H1 (cell line): ENCODE measurements at regions not wholly inside any gene's neighbourhood (a gene's known extent, or its start where the extent isn't known, plus 50 kb on each side); places are given as distances from the start of the nearest gene placed in this dataset.
"Not testable (repeated sequence)": the region's sequence is repeated elsewhere in the genome, so short reads cannot be mapped to it uniquely, and the experiment has no call there.

Source experiments
- CTCF ChIA-PET: fragments of 300-600 bp; sonication (Branson Sonifier 250); formaldehyde crosslinking; loops from one replicate; lab custom pipeline; 2021; ENCODE audit not compliant: partially characterized antibody; lab: Charles Lee
- POLR2A ChIA-PET: fragments of 300-600 bp; sonication (Branson Sonifier 250); formaldehyde crosslinking; loops from one replicate; lab custom pipeline; 2021; ENCODE audit warnings: inconsistent platforms; ENCODE audit not compliant: partially characterized antibody; lab: Charles Lee
- DNase-seq, 2 experiments: peaks; one replicate each; pipeline versions ENCODE4 v3.0.0 to v3.0.0-alpha.2; 2010 to 2022; ENCODE audit warnings: low spot score in 2 of 2, low read depth in 1 of 2, mixed read lengths in 1 of 2
- FAIRE-seq: peaks from 2 replicates; lab custom pipeline; 2011; peaks lifted over from hg19 to GRCh38; lab: Jason Lieb, UNC
- H2AFZ ChIP-seq: 2 replicates; pipeline ENCODE4 v1.8.1; 2012; ENCODE audit warnings: low read length, inconsistent platforms
- H2AK5ac ChIP-seq: 2 replicates; pipeline ENCODE4 v1.6.1; 2013; ENCODE audit warnings: low read depth, low read length
- H2BK120ac ChIP-seq: replicated peaks from 2 replicates; pipeline ENCODE3; 2013; ENCODE audit warnings: low read depth, low read length, inconsistent platforms
- H2BK12ac ChIP-seq: 2 replicates; pipeline ENCODE4 v1.6.1; 2013; ENCODE audit warnings: low read depth, low read length
- H2BK15ac ChIP-seq: 2 replicates; pipeline ENCODE4 v1.6.1; 2013; ENCODE audit warnings: low read length
- H2BK20ac ChIP-seq: 2 replicates; pipeline ENCODE4 v1.6.1; 2013; ENCODE audit warnings: low read length
- H2BK5ac ChIP-seq: 2 replicates; pipeline ENCODE4 v1.6.1; 2013; ENCODE audit warnings: low read depth, low read length
- H3K14ac ChIP-seq: 2 replicates; pipeline ENCODE4 v1.6.1; 2013; ENCODE audit warnings: inconsistent platforms; ENCODE audit not compliant: insufficient read length
- H3K18ac ChIP-seq: 2 replicates; pipeline ENCODE4 v1.6.1; 2013; ENCODE audit warnings: low read length; ENCODE audit errors: extremely low read depth
- H3K23ac ChIP-seq: 2 replicates; pipeline ENCODE4 v1.6.1; 2013; ENCODE audit warnings: inconsistent platforms; ENCODE audit not compliant: insufficient read length
- H3K23me2 ChIP-seq: 2 replicates; pipeline ENCODE4 v1.6.1; 2013; ENCODE audit warnings: low read depth, low read length
- H3K27ac ChIP-seq: 2 replicates; pipeline ENCODE4 v1.6.1; 2011; ENCODE audit warnings: low read depth, low read length, inconsistent platforms
- H3K27me3 ChIP-seq, 4 experiments: replicated peaks in 1 of 4; 1 replicate in 1 of 4; 2 replicates in 3 of 4; pipeline versions ENCODE4 v1.6.1 to v1.8.1; 2011 to 2013; ENCODE audit warnings: low read length in 3 of 4, mild to moderate bottlenecking in 3 of 4, inconsistent platforms in 2 of 4, mixed read lengths in 2 of 4, moderate library complexity in 1 of 4; ENCODE audit not compliant: control insufficient read depth in 3 of 4, insufficient read depth in 3 of 4; ENCODE audit errors: extremely low read depth in 1 of 4
- H3K36me3 ChIP-seq, 4 experiments: 2 replicates each; pipeline versions ENCODE4 v1.6.1 to v1.8.1; 2011 to 2013; ENCODE audit warnings: mild to moderate bottlenecking in 4 of 4, low read length in 3 of 4, moderate library complexity in 2 of 4, control low read depth in 1 of 4, inconsistent platforms in 1 of 4; ENCODE audit not compliant: insufficient read depth in 4 of 4, control insufficient read depth in 2 of 4
- H3K4ac ChIP-seq: replicated peaks from 2 replicates; pipeline ENCODE3; 2013; ENCODE audit warnings: low read length, low read depth, mixed read lengths, inconsistent platforms; ENCODE audit not compliant: insufficient read length
- H3K4me1 ChIP-seq, 4 experiments: replicated peaks in 1 of 4; 1 replicate in 1 of 4; 2 replicates in 3 of 4; pipeline versions ENCODE4 v1.6.1 to v1.8.1; 2011 to 2013; ENCODE audit warnings: low read length in 3 of 4, inconsistent platforms in 2 of 4, mixed read lengths in 1 of 4; ENCODE audit not compliant: insufficient read depth in 4 of 4, control insufficient read depth in 3 of 4
- H3K4me2 ChIP-seq, 2 experiments: 2 replicates each; pipeline versions ENCODE4 v1.6.1 to v1.8.1; 2011 to 2013; ENCODE audit warnings: low read depth in 2 of 2, low read length in 2 of 2, control low read depth in 1 of 2, inconsistent platforms in 1 of 2, mild to moderate bottlenecking in 1 of 2; ENCODE audit not compliant: insufficient read depth in 1 of 2
- H3K4me3 ChIP-seq, 4 experiments: fragments of 200-600, 300-600 bp in 1 of 4; sonication (generic), shearing (Covaris generic), sonication (Bioruptor Twin) in 1 of 4; 2 replicates each; pipeline versions ENCODE4 v1.5.1 to v1.8.1; 2011 to 2016; ENCODE audit warnings: low read length in 4 of 4, low read depth in 3 of 4, control low read depth in 2 of 4, inconsistent platforms in 2 of 4, mild to moderate bottlenecking in 2 of 4, mixed read lengths in 1 of 4, moderate library complexity in 1 of 4; ENCODE audit not compliant: insufficient read depth in 2 of 4; ENCODE audit errors: extremely low read depth in 1 of 4
- H3K56ac ChIP-seq: replicated peaks from 2 replicates; pipeline ENCODE3; 2013; ENCODE audit warnings: low read depth, mild to moderate bottlenecking, mixed read lengths, low read length, inconsistent platforms; ENCODE audit not compliant: insufficient read length
- H3K79me1 ChIP-seq: 2 replicates; pipeline ENCODE4 v1.6.1; 2013; ENCODE audit warnings: low read depth, low read length, control low read depth
- H3K79me2 ChIP-seq, 2 experiments: 2 replicates each; pipeline versions ENCODE4 v1.6.1 to v1.8.1; 2012 to 2013; ENCODE audit warnings: low read length in 2 of 2, mild to moderate bottlenecking in 2 of 2, inconsistent platforms in 1 of 2; ENCODE audit not compliant: insufficient read depth in 2 of 2, control insufficient read depth in 1 of 2
- H3K9ac ChIP-seq, 4 experiments: replicated peaks in 1 of 4; 1 replicate in 1 of 4; 2 replicates in 3 of 4; pipeline versions ENCODE4 v1.6.1 to v1.8.1; 2011 to 2013; ENCODE audit warnings: low read depth in 3 of 4, low read length in 3 of 4, control low read depth in 2 of 4, mild to moderate bottlenecking in 2 of 4, moderate library complexity in 2 of 4, inconsistent platforms in 1 of 4; ENCODE audit errors: extremely low read depth in 1 of 4
- H3K9me3 ChIP-seq, 2 experiments: 2 replicates each; pipeline versions ENCODE4 v1.6.1 to v1.8.1; 2012 to 2013; ENCODE audit warnings: mild to moderate bottlenecking in 2 of 2, moderate library complexity in 2 of 2, control low read depth in 1 of 2, inconsistent platforms in 1 of 2, low read depth in 1 of 2, low read length in 1 of 2, mixed read lengths in 1 of 2; ENCODE audit not compliant: insufficient read depth in 2 of 2
- H4K20me1 ChIP-seq, 2 experiments: replicated peaks in 1 of 2; 2 replicates each; pipeline versions ENCODE3 to v1.8.1; 2011 to 2013; ENCODE audit warnings: inconsistent platforms in 2 of 2, low read length in 2 of 2, mild to moderate bottlenecking in 1 of 2; ENCODE audit not compliant: insufficient read depth in 2 of 2, control insufficient read depth in 1 of 2
- H4K5ac ChIP-seq: 2 replicates; pipeline ENCODE4 v1.6.1; 2013; ENCODE audit warnings: low read length, low read depth, mixed read lengths, inconsistent platforms; ENCODE audit not compliant: insufficient read length
- H4K8ac ChIP-seq: 2 replicates; pipeline ENCODE4 v1.8.0; 2013; ENCODE audit warnings: mild to moderate bottlenecking, moderate library complexity, low read length, inconsistent platforms; ENCODE audit not compliant: insufficient read depth; ENCODE audit errors: extremely low read depth
- H4K91ac ChIP-seq: replicated peaks from 2 replicates; pipeline ENCODE3; 2013; ENCODE audit warnings: low read length, mixed read lengths, inconsistent platforms; ENCODE audit not compliant: insufficient read length
- ASH2L ChIP-seq: fragments of 200-600, 300-600 bp; sonication (generic); IDR thresholded peaks from one replicate; pipeline ENCODE4 v1.7.1; 2017; ENCODE audit warnings: low read length
- EGR1 ChIP-seq: IDR thresholded peaks from 2 replicates; pipeline ENCODE4 v1.6.1; 2011; ENCODE audit warnings: low read depth, low read length, borderline replicate concordance
- EZH2 ChIP-seq: fragments of 200-600 bp; sonication (generic); IDR thresholded peaks from 2 replicates; pipeline ENCODE4 v1.7.1; 2012; ENCODE audit warnings: low read depth, mild to moderate bottlenecking, moderate library complexity, low read length, inconsistent platforms; ENCODE audit not compliant: severe bottlenecking
- KDM4A ChIP-seq: IDR thresholded peaks from one replicate; pipeline ENCODE4 v1.7.1; 2012; ENCODE audit warnings: low read depth, mild to moderate bottlenecking, moderate library complexity, low read length, inconsistent platforms; ENCODE audit not compliant: severe bottlenecking
- NANOG ChIP-seq: IDR thresholded peaks from 2 replicates; pipeline ENCODE4 v1.6.1; 2011; ENCODE audit warnings: low read length, low read depth, mild to moderate bottlenecking, inconsistent platforms; ENCODE audit not compliant: insufficient read depth, poor library complexity, severe bottlenecking
- RXRA ChIP-seq: IDR thresholded peaks from 2 replicates; pipeline ENCODE4 v1.6.1; 2011; ENCODE audit warnings: low read depth, mild to moderate bottlenecking, low read length, moderate library complexity; ENCODE audit not compliant: insufficient read depth
- TEAD4 ChIP-seq: IDR thresholded peaks from 2 replicates; pipeline ENCODE4 v1.6.1; 2012; ENCODE audit warnings: low read depth, low read length, inconsistent platforms, mixed read lengths
- YY1 ChIP-seq: IDR thresholded peaks from 2 replicates; pipeline ENCODE4 v1.6.1; 2011; ENCODE audit warnings: low read depth, mild to moderate bottlenecking, low read length
- WGBS, 2 experiments: shearing (Covaris generic) in 1 of 2; methylation state at CpG; one replicate each; pipeline versions ENCODE4 v1.1.6 to v1.1.7; 2013 to 2015; ENCODE audit warnings: low lambda C conversion rate in 2 of 2, mixed read lengths in 2 of 2, inconsistent platforms in 1 of 2, low coverage in 1 of 2, missing lambda C conversion rate in 1 of 2; ENCODE audit not compliant: insufficient replicate concordance in 2 of 2, insufficient coverage in 1 of 2, insufficient read length in 1 of 2; ENCODE audit errors: extremely low coverage in 1 of 2, missing lambda C conversion rate in 1 of 2; 5-methylcytosine and 5-hydroxymethylcytosine counted together
- TF ChIP-seq, protein P1 (sequence below), 3 experiments: IDR thresholded peaks; 1 replicate in 2 of 3; 2 replicates in 1 of 3; pipeline versions ENCODE4 v1.5.1 to v1.6.1; 2011; ENCODE audit warnings: low read length in 3 of 3, mild to moderate bottlenecking in 3 of 3, inconsistent platforms in 2 of 3, low read depth in 1 of 3, moderate library complexity in 1 of 3; ENCODE audit not compliant: insufficient read depth in 1 of 3; ENCODE audit errors: control extremely low read depth in 1 of 3
- TF ChIP-seq, protein P2 (sequence below): IDR thresholded peaks from 2 replicates; pipeline ENCODE4 v1.6.1; 2011; ENCODE audit warnings: low read depth, mild to moderate bottlenecking, low read length; ENCODE audit not compliant: insufficient read depth

DNA sequence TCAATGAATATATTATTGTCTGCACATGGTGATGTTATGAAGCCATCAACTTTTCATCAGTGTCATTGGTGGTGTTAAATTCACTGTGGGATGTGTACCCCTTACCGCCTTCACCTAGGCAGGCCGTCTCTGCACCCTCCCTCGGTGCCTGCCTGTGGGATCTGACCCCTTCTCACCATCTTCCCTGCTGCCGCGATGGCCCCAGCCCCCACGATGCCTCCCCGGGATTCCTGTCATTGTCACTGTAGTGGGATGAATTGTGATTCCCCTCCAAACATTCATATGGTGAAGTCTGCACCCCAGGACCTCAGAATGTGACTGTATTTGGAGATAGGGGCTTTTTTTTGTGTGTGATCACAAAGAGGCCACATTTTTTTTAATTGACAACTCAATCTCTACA lies 198.3 kb upstream of the HS6ST1 start (continued):
- TF ChIP-seq, protein P1, sequence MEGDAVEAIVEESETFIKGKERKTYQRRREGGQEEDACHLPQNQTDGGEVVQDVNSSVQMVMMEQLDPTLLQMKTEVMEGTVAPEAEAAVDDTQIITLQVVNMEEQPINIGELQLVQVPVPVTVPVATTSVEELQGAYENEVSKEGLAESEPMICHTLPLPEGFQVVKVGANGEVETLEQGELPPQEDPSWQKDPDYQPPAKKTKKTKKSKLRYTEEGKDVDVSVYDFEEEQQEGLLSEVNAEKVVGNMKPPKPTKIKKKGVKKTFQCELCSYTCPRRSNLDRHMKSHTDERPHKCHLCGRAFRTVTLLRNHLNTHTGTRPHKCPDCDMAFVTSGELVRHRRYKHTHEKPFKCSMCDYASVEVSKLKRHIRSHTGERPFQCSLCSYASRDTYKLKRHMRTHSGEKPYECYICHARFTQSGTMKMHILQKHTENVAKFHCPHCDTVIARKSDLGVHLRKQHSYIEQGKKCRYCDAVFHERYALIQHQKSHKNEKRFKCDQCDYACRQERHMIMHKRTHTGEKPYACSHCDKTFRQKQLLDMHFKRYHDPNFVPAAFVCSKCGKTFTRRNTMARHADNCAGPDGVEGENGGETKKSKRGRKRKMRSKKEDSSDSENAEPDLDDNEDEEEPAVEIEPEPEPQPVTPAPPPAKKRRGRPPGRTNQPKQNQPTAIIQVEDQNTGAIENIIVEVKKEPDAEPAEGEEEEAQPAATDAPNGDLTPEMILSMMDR (IDR thresholded peaks at IDR 0.05; ENCODE audit: control extremely low read depth in 1 of 3, insufficient read depth in 1 of 3, low read depth in 1 of 3, low read length in 3 of 3): no peak
- TF ChIP-seq EGR1 (no peak), YY1 (no peak), TEAD4 (no peak), KDM4A (no peak), RXRA (no peak), EZH2 (no peak), NANOG (no peak), ASH2L (no peak)
- TF ChIP-seq, protein P2, sequence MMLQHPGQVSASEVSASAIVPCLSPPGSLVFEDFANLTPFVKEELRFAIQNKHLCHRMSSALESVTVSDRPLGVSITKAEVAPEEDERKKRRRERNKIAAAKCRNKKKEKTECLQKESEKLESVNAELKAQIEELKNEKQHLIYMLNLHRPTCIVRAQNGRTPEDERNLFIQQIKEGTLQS: no peak

DNA sequence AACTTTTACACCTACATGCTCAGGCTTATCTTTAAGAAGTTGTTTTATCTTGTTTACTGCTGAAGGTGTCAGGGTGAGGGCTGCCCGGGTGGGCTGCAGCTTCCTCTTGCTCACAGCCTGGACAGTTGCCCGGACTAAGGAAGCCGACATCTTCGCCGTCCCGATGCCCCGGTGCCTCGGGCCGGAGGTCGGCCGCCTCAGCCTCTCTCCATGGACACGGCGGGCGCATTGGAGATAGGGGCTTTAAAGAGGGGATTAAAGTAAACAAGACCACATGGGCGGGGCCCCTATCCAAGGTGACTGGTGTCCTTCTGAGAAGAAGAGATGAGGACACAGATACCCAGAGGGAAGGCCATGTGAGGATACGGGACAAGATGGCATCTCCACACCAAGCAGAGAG lies 200.4 kb upstream of the HS6ST1 start:
- H3K4me3 ChIP-seq, H2AK5ac ChIP-seq, H3K23me2 ChIP-seq, CTCF ChIA-PET, FAIRE-seq, H2AFZ ChIP-seq, H3K4me1 ChIP-seq, H3K18ac ChIP-seq, H3K79me2 ChIP-seq, H3K27ac ChIP-seq, H3K4ac ChIP-seq, H3K56ac ChIP-seq, H3K79me1 ChIP-seq, H3K9ac ChIP-seq, DNase-seq, H4K8ac ChIP-seq, H3K9me3 ChIP-seq, H4K5ac ChIP-seq, H2BK15ac ChIP-seq, H2BK120ac ChIP-seq, H3K14ac ChIP-seq, H3K27me3 ChIP-seq, H2BK5ac ChIP-seq, H3K4me2 ChIP-seq, H2BK20ac ChIP-seq, H3K36me3 ChIP-seq, H4K20me1 ChIP-seq, H3K23ac ChIP-seq, H2BK12ac ChIP-seq, POLR2A ChIA-PET, H4K91ac ChIP-seq: not testable (repeated sequence)
- 83% methylated on average over 15 of the region's 16 CpGs; no CpG with 5 or more reads in 1 of the 2 experiments for WGBS, 2 experiments
